ENCODE measurements at regions not wholly inside any gene's neighbourhood (a gene's known extent, or its start where the extent isn't known, plus 50 kb on each side); places are given as distances from the start of the nearest gene placed in this dataset.
"Not testable (repeated sequence)": the region's sequence is repeated elsewhere in the genome, so short reads cannot be mapped to it uniquely, and the experiment has no call there.

- DNase-seq (ENCODE audit: low read depth in 2 of 2), result no peak
Observed at GRCh38 chr3:522888-523287, 326.3 kb downstream of the CHL1 start.

GRCh38 chr3:525415-525814 is 328.9 kb downstream of the CHL1 start:
- no peak for DNase-seq (ENCODE audit: low read depth in 2 of 2)

- DNase-seq (ENCODE audit: low read depth in 2 of 2), result no peak
Observed at GRCh38 chr3:535566-536416, 339.2 kb downstream of the CHL1 start.

GRCh38 chr3:536417-536813 is 339.9 kb downstream of the CHL1 start:
- no peak for DNase-seq (ENCODE audit: low read depth in 2 of 2)

- DNase-seq (ENCODE audit: low read depth in 2 of 2), result no peak
Observed at GRCh38 chr3:541062-541801, 344.7 kb downstream of the CHL1 start.

- no peak for DNase-seq (ENCODE audit: low read depth in 2 of 2)
Observed at GRCh38 chr3:542021-542420, 345.5 kb downstream of the CHL1 start.

- no peak for DNase-seq (ENCODE audit: low read depth in 2 of 2)
Observed at GRCh38 chr3:549636-550035, 353.1 kb downstream of the CHL1 start.

GRCh38 chr3:550471-550870 is 353.9 kb downstream of the CHL1 start:
- no peak for DNase-seq (ENCODE audit: low read depth in 2 of 2)

GRCh38 chr3:557972-558371 is 361.4 kb downstream of the CHL1 start:
- no peak for DNase-seq (ENCODE audit: low read depth in 2 of 2)

GRCh38 chr3:567488-568185 is 371.1 kb downstream of the CHL1 start:
- DNase-seq (ENCODE audit: low read depth in 2 of 2), result no peak

- DNase-seq (ENCODE audit: low read depth in 2 of 2), result not testable (repeated sequence)
Observed at GRCh38 chr3:579529-579928, 383.0 kb downstream of the CHL1 start.

GRCh38 chr3:589066-589465 is 392.5 kb downstream of the CHL1 start:
- DNase-seq (ENCODE audit: low read depth in 2 of 2), result not testable (repeated sequence)

- not testable (repeated sequence) for DNase-seq (ENCODE audit: low read depth in 2 of 2)
Observed at GRCh38 chr3:597304-597703, 400.7 kb downstream of the CHL1 start.

- not testable (repeated sequence) for DNase-seq (ENCODE audit: low read depth in 2 of 2)
Observed at GRCh38 chr3:597746-598145, 401.2 kb downstream of the CHL1 start.

GRCh38 chr3:607480-607879 is 410.9 kb downstream of the CHL1 start:
- not testable (repeated sequence) for DNase-seq (ENCODE audit: low read depth in 2 of 2)

- DNase-seq (ENCODE audit: low read depth in 2 of 2), result no peak
Observed at GRCh38 chr3:621714-622113, 425.2 kb downstream of the CHL1 start.

- DNase-seq (ENCODE audit: low read depth in 2 of 2), result no peak
Observed at GRCh38 chr3:622314-622713, 425.8 kb downstream of the CHL1 start.

GRCh38 chr3:623914-624545 is 427.5 kb downstream of the CHL1 start:
- no peak for DNase-seq (ENCODE audit: low read depth in 2 of 2)

GRCh38 chr3:632571-633170 is 436.1 kb downstream of the CHL1 start:
- peak; percentile 6 to 16 for DNase-seq (ENCODE audit: low read depth in 2 of 2)

- DNase-seq (ENCODE audit: low read depth in 2 of 2), result no peak
Observed at GRCh38 chr3:634511-634910, 437.9 kb downstream of the CHL1 start.

GRCh38 chr3:635393-635792 is 438.8 kb downstream of the CHL1 start:
- DNase-seq (ENCODE audit: low read depth in 2 of 2), result no peak

GRCh38 chr3:643376-643775 is 446.8 kb downstream of the CHL1 start:
- DNase-seq (ENCODE audit: low read depth in 2 of 2), result no peak
